ENCODE measurements at regions not wholly inside any gene's neighbourhood (a gene's known extent, or its start where the extent isn't known, plus 50 kb on each side); places are given as distances from the start of the nearest gene placed in this dataset.

DNA sequence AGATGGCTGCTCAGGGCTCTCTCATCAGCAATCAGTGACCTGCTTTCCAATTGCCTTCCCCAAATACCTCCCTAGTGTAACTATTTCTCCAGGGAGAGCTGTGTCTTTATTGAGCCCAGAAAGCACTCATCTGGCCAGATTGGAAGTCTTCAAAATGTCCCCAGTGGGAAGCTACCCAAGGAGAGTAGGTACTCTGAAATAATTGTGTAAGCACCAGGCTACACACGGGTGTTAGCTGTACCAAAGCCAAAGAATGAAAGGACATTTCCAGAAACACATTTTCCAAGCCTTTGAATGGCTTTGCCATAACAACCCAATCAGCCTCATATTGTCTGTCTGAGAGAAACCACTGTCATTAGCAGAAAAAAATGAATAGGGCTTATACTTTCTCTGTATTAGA is 318.8 kb downstream of the FAM170A start:
- FAIRE-seq, result no peak
- Histone ChIP-seq H3K9me1 (ENCODE audit: control insufficient read depth, extremely low read depth, insufficient read depth, low read length) (no peaks in the 10 kb centered on the region), H3K9me3 (ENCODE audit: control insufficient read depth, low read depth, low read length) (no peaks in the 10 kb centered on the region), H3K4me1 (ENCODE audit: control insufficient read depth, extremely low read depth, insufficient read depth, low read length) (no peaks in the 10 kb centered on the region), H4K20me1 (ENCODE audit: control insufficient read depth, extremely low read depth, insufficient read depth, low read length) (no peaks in the 10 kb centered on the region), H3K79me2 (ENCODE audit: control insufficient read depth, insufficient read depth, low read length) (no peaks in the 10 kb centered on the region), H3K36me3 (ENCODE audit: control insufficient read depth in 2 of 2, extremely low read depth in 1 of 2, insufficient read depth in 2 of 2, low read length in 2 of 2) (no peaks in the 10 kb centered on the region), H3K4me2 (ENCODE audit: control insufficient read depth, extremely low read depth, insufficient read depth, low read depth, low read length) (no peak overlapping the region), H3K9ac (ENCODE audit: control insufficient read depth, extremely low read depth, insufficient read depth, low read length) (no peak overlapping the region), H3K4me3 (ENCODE audit: control insufficient read depth in 2 of 3, extremely low read depth in 1 of 3, insufficient read depth in 2 of 3, low read depth in 1 of 3, low read length in 3 of 3) (no peak overlapping the region), H2AFZ (ENCODE audit: control insufficient read depth, low read length) (no peak overlapping the region), H3K27ac (ENCODE audit: control insufficient read depth, insufficient read depth, low read length) (no peak overlapping the region), H3K27me3 (ENCODE audit: control insufficient read depth, extremely low read depth, insufficient read depth, low read length) (no peaks in the 10 kb centered on the region)
- dilution Hi-C loops (cut with MboI; ENCODE audit: extremely low pct_ligation_motif_present, low sequenced_read_pairs), result no loop called here
- DNase-seq (ENCODE audit: low read depth, low spot score), result no peak
- TF ChIP-seq CTCF (optimal IDR thresholded peaks at IDR 0.05 in 1 of 3, IDR thresholded peaks at IDR 0.05 in 1 of 3, conservative IDR thresholded peaks at IDR 0.05 in 1 of 3; ENCODE audit: extremely low read depth in 1 of 3, insufficient read depth in 2 of 3, low read length in 3 of 3), result no peak
- no peak for TF ChIP-seq EZH2 (IDR thresholded peaks at IDR 0.05; ENCODE audit: low read length)

DNA sequence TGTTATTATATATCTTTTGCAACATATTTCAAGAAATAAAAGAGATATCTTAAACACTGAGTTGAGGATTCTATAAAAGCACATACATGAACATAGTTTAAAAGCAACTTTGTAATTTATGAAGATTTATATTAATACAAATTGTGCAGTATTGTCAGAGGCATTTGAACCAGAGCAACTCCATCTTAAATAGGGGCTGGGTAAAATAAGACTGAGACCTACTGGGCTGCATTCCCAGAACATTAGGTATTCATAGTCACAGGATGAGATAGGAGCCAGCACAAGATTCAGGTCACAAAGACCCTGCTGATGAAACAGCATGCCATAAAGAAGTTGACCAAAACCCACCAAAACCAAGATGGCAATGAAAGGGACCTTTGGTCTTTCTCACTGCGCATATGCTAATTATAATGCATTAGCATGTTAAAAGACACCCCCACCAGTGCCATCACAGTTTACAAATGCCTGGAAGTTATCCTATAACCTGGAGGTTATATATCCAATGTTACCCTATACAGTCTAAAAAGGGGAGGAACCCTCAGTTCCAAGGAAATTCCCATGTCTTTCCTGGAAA is 320.2 kb downstream of the FAM170A start:
- no peak overlapping the region for H2AFZ ChIP-seq (ENCODE audit: control insufficient read depth, low read length)

More for the DNA sequence above, 320.2 kb downstream of the FAM170A start:
- H3K27me3 ChIP-seq (ENCODE audit: control insufficient read depth, extremely low read depth, insufficient read depth, low read length), result no peaks in the 10 kb centered on the region
- H3K9me1 ChIP-seq (ENCODE audit: control insufficient read depth, extremely low read depth, insufficient read depth, low read length), result no peaks in the 10 kb centered on the region
- no peaks in the 10 kb centered on the region for H3K4me1 ChIP-seq (ENCODE audit: control insufficient read depth, extremely low read depth, insufficient read depth, low read length)
- TF ChIP-seq CTCF (optimal IDR thresholded peaks at IDR 0.05 in 1 of 3, IDR thresholded peaks at IDR 0.05 in 1 of 3, conservative IDR thresholded peaks at IDR 0.05 in 1 of 3; ENCODE audit: extremely low read depth in 1 of 3, insufficient read depth in 2 of 3, low read length in 3 of 3) (no peak), EZH2 (IDR thresholded peaks at IDR 0.05; ENCODE audit: low read length) (no peak)
- H3K4me3 ChIP-seq (ENCODE audit: control insufficient read depth in 2 of 3, extremely low read depth in 1 of 3, insufficient read depth in 2 of 3, low read depth in 1 of 3, low read length in 3 of 3), result no peak overlapping the region
- FAIRE-seq (no peak), DNase-seq (ENCODE audit: low read depth, low spot score) (no peak)
- H3K9ac ChIP-seq (ENCODE audit: control insufficient read depth, extremely low read depth, insufficient read depth, low read length), result no peak overlapping the region
- no peaks in the 10 kb centered on the region for H3K79me2 ChIP-seq (ENCODE audit: control insufficient read depth, insufficient read depth, low read length)
- dilution Hi-C loops (cut with MboI; ENCODE audit: extremely low pct_ligation_motif_present, low sequenced_read_pairs), result no loop called here
- no peaks in the 10 kb centered on the region for H4K20me1 ChIP-seq (ENCODE audit: control insufficient read depth, extremely low read depth, insufficient read depth, low read length)
- H3K4me2 ChIP-seq (ENCODE audit: control insufficient read depth, extremely low read depth, insufficient read depth, low read depth, low read length), result no peak overlapping the region
- no peaks in the 10 kb centered on the region for H3K9me3 ChIP-seq (ENCODE audit: control insufficient read depth, low read depth, low read length)
- H3K27ac ChIP-seq (ENCODE audit: control insufficient read depth, insufficient read depth, low read length), result no peak overlapping the region
- H3K36me3 ChIP-seq (ENCODE audit: control insufficient read depth in 2 of 2, extremely low read depth in 1 of 2, insufficient read depth in 2 of 2, low read length in 2 of 2), result no peaks in the 10 kb centered on the region
